H1 (cell line): ENCODE measurements at regions not wholly inside any gene's neighbourhood (a gene's known extent, or its start where the extent isn't known, plus 50 kb on each side); places are given as distances from the start of the nearest gene placed in this dataset.

Experiments used
- CTCF ChIP-seq, 3 experiments: IDR thresholded peaks; 1 replicate in 2 of 3; 2 replicates in 1 of 3; pipeline versions ENCODE4 v1.5.1 to v1.6.1; 2011; ENCODE audit warnings: low read length in 3 of 3, mild to moderate bottlenecking in 3 of 3, inconsistent platforms in 2 of 3, low read depth in 1 of 3, moderate library complexity in 1 of 3; ENCODE audit not compliant: insufficient read depth in 1 of 3; ENCODE audit errors: control extremely low read depth in 1 of 3
- MAX ChIP-seq: IDR thresholded peaks from 2 replicates; pipeline ENCODE4 v1.6.1; 2012; ENCODE audit warnings: inconsistent platforms

- TF ChIP-seq MAX (no peak), CTCF (IDR thresholded peaks at IDR 0.05; ENCODE audit: control extremely low read depth in 1 of 3, insufficient read depth in 1 of 3, low read depth in 1 of 3, low read length in 3 of 3) (no peak)
These were observed 105.3 kb downstream of the CEBPB start for GRCh38 chr20:50295762-50296449.
